GM04504 (cell line): ENCODE measurements at regions not wholly inside any gene's neighbourhood (a gene's known extent, or its start where the extent isn't known, plus 50 kb on each side); places are given as distances from the start of the nearest gene placed in this dataset.

Source experiments
- DNase-seq: peaks from one replicate; pipeline ENCODE4 v3.0.0-alpha.2; 2012; ENCODE audit warnings: low read depth

DNA sequence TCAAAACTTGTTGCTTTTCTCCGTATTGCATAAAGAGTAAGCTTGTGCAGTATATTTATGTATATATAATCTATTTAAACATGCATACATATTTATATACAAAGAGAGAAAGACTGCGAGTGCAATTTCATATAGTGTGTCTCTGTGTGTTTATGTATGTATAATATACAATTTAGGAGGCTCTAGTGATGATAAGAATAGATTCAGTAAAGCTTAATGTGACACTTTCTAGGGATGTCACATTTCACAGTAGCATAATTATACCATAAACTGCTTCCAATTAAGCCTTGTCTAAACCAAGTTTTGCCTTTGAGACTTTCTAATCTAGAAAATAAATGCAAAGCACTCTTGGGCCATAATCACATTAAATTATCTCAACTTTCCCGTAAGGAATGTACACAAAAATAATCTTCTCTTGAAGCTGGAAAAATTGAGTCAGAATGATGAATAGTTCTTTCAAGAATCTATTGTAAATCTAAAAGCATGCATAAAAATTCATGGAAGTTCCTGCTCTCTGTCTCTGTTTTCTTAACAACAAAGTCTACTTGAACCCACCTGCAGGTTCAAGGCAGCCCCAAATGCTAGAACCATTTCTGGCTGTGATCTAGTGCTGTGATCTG lies 114.1 kb upstream of the NPY2R start:
- DNase-seq = no peak

DNA sequence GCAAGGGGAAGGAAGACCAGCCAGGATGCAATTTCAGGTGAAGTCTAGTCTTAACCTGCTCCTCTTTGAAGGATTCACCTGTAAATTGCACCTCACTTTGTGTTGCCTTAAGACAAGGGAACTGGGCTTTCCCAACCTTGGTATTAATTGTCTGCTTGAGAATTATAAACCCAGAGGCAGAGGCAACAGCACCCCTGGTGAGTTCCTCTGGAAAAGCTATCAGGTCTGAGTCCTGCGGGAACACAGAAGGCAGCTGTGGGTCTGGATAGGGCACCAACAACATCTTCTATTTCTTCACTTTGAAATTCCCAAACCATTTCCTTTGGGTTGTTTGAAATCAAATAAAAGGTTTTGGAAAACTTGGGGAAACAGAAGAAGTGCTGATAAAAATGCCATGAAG lies 109.2 kb upstream of the NPY2R start:
- no peak for DNase-seq

DNA sequence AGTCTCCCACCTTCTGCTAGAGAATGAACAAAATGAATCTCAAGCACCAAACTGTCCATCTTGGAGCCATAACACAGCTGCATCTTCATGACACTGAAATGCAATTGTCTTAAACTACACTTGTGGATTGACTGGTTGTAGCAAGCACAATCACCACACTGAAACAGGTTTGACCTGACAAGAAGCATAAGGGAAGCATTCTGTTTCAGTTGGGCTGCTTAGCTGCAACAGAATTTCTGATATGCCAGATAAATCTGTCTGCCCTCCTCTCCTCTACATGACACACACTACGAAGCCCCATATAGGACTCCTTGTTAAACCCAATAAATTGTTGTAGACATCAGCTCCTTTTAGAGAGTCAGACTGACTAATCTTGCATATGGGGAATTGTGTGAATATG lies 101.8 kb upstream of the NPY2R start:
- DNase-seq = no peak

GRCh38 chr4:155107059-155107458 lies 101.4 kb upstream of the NPY2R start:
- no peak for DNase-seq

DNA sequence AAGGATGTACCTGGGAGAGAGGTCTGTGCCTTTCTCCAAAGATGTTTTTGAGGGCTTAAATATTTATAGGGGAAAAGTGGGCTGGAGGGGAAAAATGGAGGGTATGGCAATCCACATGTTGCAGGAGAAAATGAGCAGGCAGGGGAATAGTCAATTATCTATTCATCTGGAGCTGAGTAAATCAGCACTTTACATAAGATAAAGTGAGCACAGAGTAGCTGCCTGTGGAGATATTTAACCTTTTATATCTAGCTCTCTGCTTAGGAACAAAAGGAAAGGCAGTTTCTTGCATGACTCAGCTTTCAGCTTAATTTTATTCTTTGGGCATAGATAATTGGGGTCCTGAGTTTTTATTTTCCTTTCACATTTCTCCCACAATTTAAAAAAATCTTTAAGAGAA lies 93.6 kb upstream of the NPY2R start:
- no peak for DNase-seq

GRCh38 chr4:155119006-155119405 lies 89.4 kb upstream of the NPY2R start:
- no peak for DNase-seq

- DNase-seq = no peak
These were observed 87.9 kb upstream of the NPY2R start for GRCh38 chr4:155120536-155120935.

- no peak for DNase-seq
These were observed 86.1 kb upstream of the NPY2R start for GRCh38 chr4:155122382-155122781.

- DNase-seq = no peak
These were observed 74.3 kb upstream of the NPY2R start for GRCh38 chr4:155134136-155134535.

GRCh38 chr4:155140889-155141288 lies 67.5 kb upstream of the NPY2R start:
- DNase-seq = no peak

GRCh38 chr4:155143512-155143911 lies 64.9 kb upstream of the NPY2R start:
- DNase-seq = no peak
